ENCODE measurements at regions not wholly inside any gene's neighbourhood (a gene's known extent, or its start where the extent isn't known, plus 50 kb on each side); places are given as distances from the start of the nearest gene placed in this dataset.

DNA sequence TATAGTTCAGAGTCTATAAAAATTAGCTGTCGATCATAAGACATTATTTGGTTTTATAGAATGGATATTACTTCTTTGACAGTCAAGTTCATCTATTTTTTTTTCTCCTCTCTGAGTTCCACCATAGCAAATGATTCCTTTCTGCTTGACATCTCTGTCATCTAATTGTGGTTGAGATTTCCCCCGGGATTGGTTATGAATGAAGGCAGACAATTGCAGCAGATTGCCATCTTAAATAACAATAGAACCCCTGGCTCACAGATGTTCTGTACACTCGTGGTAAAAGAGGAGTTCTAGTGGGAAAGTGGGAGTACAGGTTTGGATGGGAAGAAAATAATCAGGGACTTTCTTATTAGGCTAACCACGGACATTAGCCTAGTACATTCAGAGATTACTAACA, 292.1 kb upstream of the NRXN1 start:
- CTCF ChIA-PET, result no interaction called here

DNA sequence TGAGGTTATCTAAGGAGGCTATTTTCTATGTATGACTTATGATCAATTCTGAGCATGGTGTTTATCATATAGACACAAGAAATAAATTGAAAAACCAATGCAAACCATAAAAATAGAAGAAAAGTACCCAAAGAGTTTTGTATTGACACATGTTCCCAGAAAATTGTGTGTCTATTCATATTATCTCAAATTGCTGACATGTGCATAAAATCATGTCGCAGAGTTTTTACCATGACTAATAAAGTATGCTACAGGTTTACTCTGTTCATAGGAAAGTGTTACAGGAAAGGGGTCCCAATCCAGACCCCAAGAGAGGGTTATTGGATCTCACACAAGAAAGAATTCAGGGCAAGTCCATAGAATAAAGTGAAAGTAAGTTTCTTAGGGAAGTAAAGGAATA, 290.7 kb upstream of the NRXN1 start:
- TF ChIP-seq HDAC2 (IDR thresholded peaks at IDR 0.05), result no peak
- peak; percentile 95 for TF ChIP-seq MAFK (IDR thresholded peaks at IDR 0.05; ENCODE audit: partially characterized antibody)
- DNase-seq (ENCODE audit: low read depth in 1 of 2, low spot score in 1 of 2), result no peak
- no peak for FAIRE-seq
- H3K4me2 ChIP-seq, result no peak overlapping the region
- H3K27ac ChIP-seq, result no peak overlapping the region
- ATAC-seq, result no peak
- no peak overlapping the region for H3K4me3 ChIP-seq
- no peaks in the 10 kb centered on the region for H3K4me1 ChIP-seq
- 53% methylated on average over 1 of the region's 1 CpG for WGBS (ENCODE audit: missing lambda C conversion rate)
- POLR2A ChIA-PET, result no interaction called here
- H3K9me3 ChIP-seq, result peaks cover 8% of the 10 kb centered on the region
- CTCF ChIA-PET, result no interaction called here

More for the DNA sequence above, 292.1 kb upstream of the NRXN1 start:
- WGBS (ENCODE audit: missing lambda C conversion rate), result 4% methylated on average over 4 of the region's 4 CpGs
- TF ChIP-seq ESRRA (IDR thresholded peaks at IDR 0.05; ENCODE audit: borderline replicate concordance, low read length) (no peak), BCL3 (IDR thresholded peaks at IDR 0.05) (no peak), CEBPB (IDR thresholded peaks at IDR 0.05) (no peak), HOXB13 (CRISPR knock-in tag; IDR thresholded peaks at IDR 0.05; ENCODE audit: low read depth) (no peak), FOSL2 (IDR thresholded peaks at IDR 0.05) (no peak), FOSL2 (CRISPR knock-in tag; IDR thresholded peaks at IDR 0.05) (no peak), BHLHE40 (IDR thresholded peaks at IDR 0.05; ENCODE audit: low read depth, low read length) (no peak), FOSB (CRISPR knock-in tag; IDR thresholded peaks at IDR 0.05) (no peak), CHD4 (IDR thresholded peaks at IDR 0.05; ENCODE audit: borderline replicate concordance) (no peak), RFX5 (IDR thresholded peaks at IDR 0.05) (no peak), ZFP36 (IDR thresholded peaks at IDR 0.05; ENCODE audit: borderline replicate concordance, partially characterized antibody) (no peak), ELK1 (IDR thresholded peaks at IDR 0.05; ENCODE audit: low read depth, low read length) (no peak), RARB (CRISPR knock-in tag; IDR thresholded peaks at IDR 0.05) (no peak), CBX2 (IDR thresholded peaks at IDR 0.05; ENCODE audit: borderline replicate concordance, low read depth) (no peak), FOXS1 (CRISPR knock-in tag; IDR thresholded peaks at IDR 0.05) (no peak), HEYL (CRISPR knock-in tag; IDR thresholded peaks at IDR 0.05) (no peak), SREBF2 (IDR thresholded peaks at IDR 0.05) (no peak), KDM1A (IDR thresholded peaks at IDR 0.05; ENCODE audit: low read depth) (no peak)
- TF ChIP-seq, protein P1, sequence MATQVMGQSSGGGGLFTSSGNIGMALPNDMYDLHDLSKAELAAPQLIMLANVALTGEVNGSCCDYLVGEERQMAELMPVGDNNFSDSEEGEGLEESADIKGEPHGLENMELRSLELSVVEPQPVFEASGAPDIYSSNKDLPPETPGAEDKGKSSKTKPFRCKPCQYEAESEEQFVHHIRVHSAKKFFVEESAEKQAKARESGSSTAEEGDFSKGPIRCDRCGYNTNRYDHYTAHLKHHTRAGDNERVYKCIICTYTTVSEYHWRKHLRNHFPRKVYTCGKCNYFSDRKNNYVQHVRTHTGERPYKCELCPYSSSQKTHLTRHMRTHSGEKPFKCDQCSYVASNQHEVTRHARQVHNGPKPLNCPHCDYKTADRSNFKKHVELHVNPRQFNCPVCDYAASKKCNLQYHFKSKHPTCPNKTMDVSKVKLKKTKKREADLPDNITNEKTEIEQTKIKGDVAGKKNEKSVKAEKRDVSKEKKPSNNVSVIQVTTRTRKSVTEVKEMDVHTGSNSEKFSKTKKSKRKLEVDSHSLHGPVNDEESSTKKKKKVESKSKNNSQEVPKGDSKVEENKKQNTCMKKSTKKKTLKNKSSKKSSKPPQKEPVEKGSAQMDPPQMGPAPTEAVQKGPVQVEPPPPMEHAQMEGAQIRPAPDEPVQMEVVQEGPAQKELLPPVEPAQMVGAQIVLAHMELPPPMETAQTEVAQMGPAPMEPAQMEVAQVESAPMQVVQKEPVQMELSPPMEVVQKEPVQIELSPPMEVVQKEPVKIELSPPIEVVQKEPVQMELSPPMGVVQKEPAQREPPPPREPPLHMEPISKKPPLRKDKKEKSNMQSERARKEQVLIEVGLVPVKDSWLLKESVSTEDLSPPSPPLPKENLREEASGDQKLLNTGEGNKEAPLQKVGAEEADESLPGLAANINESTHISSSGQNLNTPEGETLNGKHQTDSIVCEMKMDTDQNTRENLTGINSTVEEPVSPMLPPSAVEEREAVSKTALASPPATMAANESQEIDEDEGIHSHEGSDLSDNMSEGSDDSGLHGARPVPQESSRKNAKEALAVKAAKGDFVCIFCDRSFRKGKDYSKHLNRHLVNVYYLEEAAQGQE (IDR thresholded peaks at IDR 0.05), result no peak
- TF ChIP-seq, protein P2, sequence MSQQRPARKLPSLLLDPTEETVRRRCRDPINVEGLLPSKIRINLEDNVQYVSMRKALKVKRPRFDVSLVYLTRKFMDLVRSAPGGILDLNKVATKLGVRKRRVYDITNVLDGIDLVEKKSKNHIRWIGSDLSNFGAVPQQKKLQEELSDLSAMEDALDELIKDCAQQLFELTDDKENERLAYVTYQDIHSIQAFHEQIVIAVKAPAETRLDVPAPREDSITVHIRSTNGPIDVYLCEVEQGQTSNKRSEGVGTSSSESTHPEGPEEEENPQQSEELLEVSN (IDR thresholded peaks at IDR 0.05; ENCODE audit: borderline replicate concordance, low read depth), result no peak
- Histone ChIP-seq H3K4me3 (no peak overlapping the region), H3K27ac (no peak overlapping the region), H3K4me2 (no peak overlapping the region), H3K9me3 (peaks cover 8% of the 10 kb centered on the region), H3K4me1 (no peaks in the 10 kb centered on the region)
- ATAC-seq (no peak), DNase-seq (ENCODE audit: low read depth in 1 of 2, low spot score in 1 of 2) (no peak), FAIRE-seq (no peak)
- POLR2A ChIA-PET, result no interaction called here

Data from A549 (cell line).